Fibroblast of mammary gland (primary cell): ENCODE measurements at regions not wholly inside any gene's neighbourhood (a gene's known extent, or its start where the extent isn't known, plus 50 kb on each side); places are given as distances from the start of the nearest gene placed in this dataset.
"Not testable (repeated sequence)": the region's sequence is repeated elsewhere in the genome, so short reads cannot be mapped to it uniquely, and the experiment has no call there.

Experiments used
- DNase-seq: peaks from one replicate; pipeline ENCODE4 v3.0.0-alpha.2; 2010; ENCODE audit warnings: low read depth
- H3K4me3 ChIP-seq: 2 replicates; pipeline ENCODE4 v1.5.1; 2011; ENCODE audit warnings: low read depth, mild to moderate bottlenecking, low read length, moderate library complexity; ENCODE audit not compliant: control insufficient read depth
- CTCF ChIP-seq: conservative IDR thresholded peaks from 2 replicates; pipeline ENCODE4 v1.5.1; 2011; ENCODE audit warnings: low read depth, low read length, inconsistent platforms; ENCODE audit not compliant: control insufficient read depth, insufficient read depth

DNA sequence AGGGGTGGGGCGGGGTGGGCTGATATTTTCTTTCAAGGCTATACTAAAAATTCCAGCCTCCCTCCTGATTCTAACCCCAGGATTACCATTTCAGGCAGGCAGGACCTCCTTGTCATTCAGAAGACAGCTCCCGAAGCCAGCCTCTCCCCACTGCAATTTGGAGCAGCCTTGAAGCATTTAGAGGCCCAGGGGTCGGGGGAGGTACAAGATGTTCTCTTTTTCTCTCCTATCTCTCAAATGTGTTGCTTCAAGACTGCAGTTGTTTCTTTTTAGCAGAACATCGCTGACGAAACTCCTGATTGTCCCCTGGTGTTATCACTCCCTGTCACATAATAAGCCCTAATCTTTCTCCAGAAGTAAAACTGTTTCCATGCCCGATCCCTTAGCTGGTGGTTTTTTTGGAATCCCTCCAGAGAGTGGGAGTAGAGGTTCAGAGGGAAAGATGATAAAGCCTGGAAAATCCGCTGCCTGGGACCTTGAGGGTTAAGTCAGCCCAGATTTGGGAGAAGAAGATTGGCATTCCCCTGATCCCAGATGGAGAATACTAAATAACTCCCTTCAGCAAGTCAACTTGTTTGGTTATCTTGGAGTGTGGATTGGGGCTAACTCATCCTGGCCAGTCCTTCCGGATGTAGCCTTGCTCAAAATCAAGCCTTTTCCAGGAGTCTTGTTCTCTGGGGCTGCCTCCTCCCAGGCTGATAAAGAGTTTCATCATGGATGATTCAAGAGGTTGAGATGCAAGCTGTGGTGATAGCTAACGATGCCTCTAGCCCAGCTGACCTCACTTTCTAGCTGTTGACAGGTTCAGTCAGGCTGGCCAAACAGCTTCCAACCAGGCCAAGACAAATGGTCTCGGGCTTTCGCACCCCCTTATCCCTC, 71.3 kb downstream of the SOX9 start:
- H3K4me3 ChIP-seq = no peak overlapping the region
- TF ChIP-seq CTCF = no peak
- peak; percentile 87 for DNase-seq

- no peak for TF ChIP-seq CTCF
- no peak overlapping the region for H3K4me3 ChIP-seq
- DNase-seq = peak; percentile 78
Measured at GRCh38 chr17:72192800-72193192, 72.0 kb downstream of the SOX9 start.

DNA sequence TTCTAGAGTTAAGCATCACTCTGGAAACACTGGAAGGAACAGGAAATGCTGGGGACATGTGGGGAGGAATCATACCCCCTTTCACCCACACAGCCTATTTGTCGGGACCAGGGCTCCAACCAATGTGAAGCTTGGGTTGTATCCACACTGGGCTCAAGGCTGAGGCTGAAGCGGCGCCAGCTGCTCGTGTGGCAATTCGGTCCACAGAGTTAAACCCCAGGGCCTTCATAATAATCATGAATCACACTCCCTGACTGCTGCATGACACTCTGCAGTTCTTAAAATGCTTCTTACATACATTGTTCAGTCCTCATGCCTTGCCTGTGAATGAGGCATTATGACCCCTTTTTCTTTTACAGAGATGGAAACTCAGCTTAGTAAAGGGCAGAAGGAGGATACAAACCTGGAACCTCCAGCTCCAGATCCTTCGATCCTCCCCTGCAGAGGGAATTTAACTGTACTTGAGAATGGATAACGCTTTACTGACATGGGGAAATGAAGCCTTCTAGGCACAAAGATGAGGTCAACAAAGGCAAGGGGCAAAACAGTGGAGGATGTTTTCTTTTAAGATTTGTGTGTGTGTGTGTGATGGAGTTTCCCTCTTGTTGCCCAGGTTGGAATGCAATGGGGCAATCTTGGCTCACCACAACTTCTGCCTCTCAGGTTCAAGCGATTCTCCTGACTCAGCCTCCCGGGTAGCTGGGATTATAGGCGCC, 72.7 kb downstream of the SOX9 start:
- TF ChIP-seq CTCF = no peak
- no peak overlapping the region for H3K4me3 ChIP-seq
- DNase-seq = peak; percentile 60

- not testable (repeated sequence) for H3K4me3 ChIP-seq, DNase-seq
Measured at GRCh38 chr17:72194107-72194440, 73.3 kb downstream of the SOX9 start.

DNA sequence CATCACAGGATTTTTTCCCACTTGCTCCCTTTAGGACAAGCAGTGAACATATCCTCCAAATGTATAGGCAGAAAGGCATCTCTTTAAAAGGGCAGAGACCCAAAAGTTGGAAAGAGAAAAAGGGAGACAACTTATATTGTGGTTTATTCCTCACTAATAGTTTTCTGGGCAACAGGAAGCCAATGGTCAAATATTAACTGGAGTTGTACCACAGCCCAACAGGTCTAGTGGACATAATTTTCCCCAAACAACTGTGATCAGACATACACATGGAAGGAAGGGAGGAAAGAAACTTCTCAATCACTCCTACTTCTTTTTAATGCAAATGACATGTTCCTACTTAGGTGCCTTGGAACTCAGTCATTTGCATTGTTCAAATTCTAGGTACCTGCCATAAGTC, 78.4 kb downstream of the SOX9 start:
- no peak overlapping the region for H3K4me3 ChIP-seq
- no peak for DNase-seq
- no peak for TF ChIP-seq CTCF

DNA sequence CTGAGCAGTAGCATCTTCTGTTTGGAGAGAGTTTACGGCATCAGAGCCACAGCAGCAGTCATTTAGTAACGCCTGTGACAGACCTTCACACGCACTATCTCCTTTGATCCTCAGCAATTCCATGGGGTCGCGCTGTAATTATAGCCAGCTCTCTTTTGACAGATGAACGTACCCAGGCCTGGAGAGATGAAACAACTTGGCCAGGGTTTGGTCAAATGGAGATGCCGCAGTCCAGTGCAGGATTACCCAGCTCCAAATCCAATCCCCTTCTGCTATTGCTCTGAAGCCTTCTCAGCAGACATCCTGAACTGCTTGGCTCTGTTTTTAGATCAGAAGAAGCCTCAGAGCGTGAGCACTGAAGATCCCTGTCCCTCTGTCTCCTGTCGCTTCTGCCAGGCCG, 83.9 kb downstream of the SOX9 start:
- no peak overlapping the region for H3K4me3 ChIP-seq
- no peak for DNase-seq
- no peak for TF ChIP-seq CTCF

- no peak for TF ChIP-seq CTCF
- H3K4me3 ChIP-seq = no peak overlapping the region
- no peak for DNase-seq
Measured at GRCh38 chr17:72205357-72205756, 84.5 kb downstream of the SOX9 start.
